Gastrocnemius medialis (tissue), 4 donors: ENCODE measurements at regions not wholly inside any gene's neighbourhood (a gene's known extent, or its start where the extent isn't known, plus 50 kb on each side); places are given as distances from the start of the nearest gene placed in this dataset.

ENCODE experiments used
- ATAC-seq, 2 donors: fragments of 150-250 bp; one replicate each; pipeline ENCODE4 v1.9.1; 2016
- DNase-seq, 2 donors: peaks; one replicate each; pipeline ENCODE4 v3.0.0-alpha.2; 2019
- H3K27ac ChIP-seq, 4 donors: fragments of 200-600 bp; sonication (generic); 1 replicate in 1 of 4; 2 replicates in 3 of 4; pipeline ENCODE4 v1.5.1; 2016 to 2018; ENCODE audit warnings: mild to moderate bottlenecking in 2 of 4, moderate library complexity in 1 of 4
- H3K27me3 ChIP-seq, 3 donors: fragments of 200-600 bp; sonication (generic) in 2 of 3; 1 replicate in 1 of 3; 2 replicates in 2 of 3; pipeline versions ENCODE4 v1.5.1 to v1.6.0; 2016 to 2019; ENCODE audit warnings: mild to moderate bottlenecking in 1 of 3, moderate library complexity in 1 of 3
- H3K36me3 ChIP-seq, 2 donors: fragments of 200-600 bp; sonication (generic) in 1 of 2; one replicate each; pipeline ENCODE4 v1.5.1; 2017 to 2018
- H3K4me1 ChIP-seq, 2 donors: fragments of 200-600 bp; sonication (generic) in 1 of 2; one replicate each; pipeline ENCODE4 v1.5.1; 2016 to 2017; ENCODE audit warnings: mild to moderate bottlenecking in 2 of 2
- H3K4me3 ChIP-seq, 4 donors: fragments of 200-600 bp; sonication (generic) in 3 of 4; 1 replicate in 1 of 4; 2 replicates in 3 of 4; pipeline ENCODE4 v1.5.1; 2016 to 2019; ENCODE audit warnings: mild to moderate bottlenecking in 2 of 4
- H3K9me3 ChIP-seq, 3 donors: fragments of 200-600 bp; sonication (generic) in 2 of 3; 1 replicate in 1 of 3; 2 replicates in 2 of 3; pipeline ENCODE4 v1.5.1; 2016 to 2019
- CTCF ChIP-seq, 5 experiments: fragments of 450-650 bp in 3 of 5; fragments of 200-600 bp in 2 of 5; sonication (generic) in 2 of 5; IDR thresholded peaks in 4 of 5; conservative IDR thresholded peaks in 1 of 5; 1 replicate in 4 of 5; 2 replicates in 1 of 5; pipeline ENCODE4 v1.5.1; 2016 to 2019; ENCODE audit warnings: antibody characterized with exemption in 5 of 5, mild to moderate bottlenecking in 3 of 5, moderate library complexity in 3 of 5
- POLR2A ChIP-seq, 2 donors: fragments of 450-650 bp; IDR thresholded peaks; one replicate each; pipeline ENCODE4 v1.6.1; 2017; ENCODE audit warnings: antibody characterized with exemption in 2 of 2, mild to moderate bottlenecking in 2 of 2, moderate library complexity in 2 of 2
- in situ Hi-C, 4 donors: fragments of 200-750 bp; cut with MboI; loops; one replicate each; pipeline versions ENCODE4 v1.15.0 to v1.8.0; 2017; ENCODE audit warnings: low sequenced_read_pairs in 4 of 4
- intact Hi-C: fragments of 100-400 bp; cut with DNase I; formaldehyde crosslinking; loops from one replicate; pipeline ENCODE4 v1.15.1; 2023; ENCODE audit warnings: low total_unique reads

DNA sequence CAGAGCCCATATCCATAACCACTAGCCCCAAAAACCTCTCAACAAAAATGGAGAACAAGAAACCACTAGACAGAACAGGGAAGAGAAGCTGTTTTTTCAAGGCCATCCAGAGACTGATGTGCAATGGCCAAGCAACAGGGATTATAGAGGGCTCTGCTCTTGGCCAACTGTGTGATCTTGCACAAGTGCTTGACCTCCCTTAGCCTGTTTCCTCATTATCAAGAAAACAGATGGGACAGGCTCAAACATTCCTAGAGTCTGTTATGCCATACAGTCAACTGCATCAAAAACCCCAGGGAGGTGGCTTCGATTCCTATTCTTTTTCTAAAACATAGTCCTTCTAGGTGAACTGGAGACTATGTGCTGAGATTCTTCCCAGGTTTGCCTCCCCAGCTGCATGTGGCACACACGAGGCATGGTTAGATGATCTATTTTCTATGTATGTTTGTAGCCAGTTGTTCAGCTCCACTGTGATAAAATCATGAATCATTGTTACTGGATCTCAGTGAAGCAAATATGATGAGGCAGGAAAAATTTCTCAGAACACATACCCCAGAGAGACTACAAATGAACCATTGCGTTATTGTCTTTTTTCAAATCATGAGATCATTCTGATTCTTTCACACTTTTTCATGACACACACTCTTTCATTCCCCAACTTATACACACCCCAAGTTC lies 132.9 kb upstream of the TGFBR2 start:
- Histone ChIP-seq H3K9me3 (no peaks in the 10 kb centered on the region), H3K4me3 (no peak overlapping the region), H3K27ac (peak overlapping the region; percentile 42 to 69 (median 66)), H3K36me3 (no peaks in the 10 kb centered on the region), H3K4me1 (peaks cover 0 to 8% of the 10 kb centered on the region in 2 donors), H3K27me3 (no peaks in the 10 kb centered on the region)
- DNase-seq (peak; percentile 61 to 72), ATAC-seq (peak; percentile 89 to 93)
- in situ Hi-C loops (no loop called here), intact Hi-C loops (loop anchor here (2.0 to 10.0 kb wide), 2 partner anchors 43 to 169 kb away; no protein-coding TSS in a partner anchor)
- TF ChIP-seq CTCF (IDR thresholded peaks at IDR 0.05 in 4 of 5, conservative IDR thresholded peaks at IDR 0.05 in 1 of 5) (no peak), POLR2A (IDR thresholded peaks at IDR 0.05) (no peak)

GRCh38 chr3:30474371-30474770 lies 132.0 kb upstream of the TGFBR2 start:
- TF ChIP-seq POLR2A (IDR thresholded peaks at IDR 0.05) (no peak), CTCF (IDR thresholded peaks at IDR 0.05 in 4 of 5, conservative IDR thresholded peaks at IDR 0.05 in 1 of 5) (no peak)
- Histone ChIP-seq H3K27me3 (no peaks in the 10 kb centered on the region), H3K4me1 (peaks cover 0 to 8% of the 10 kb centered on the region in 2 donors), H3K36me3 (no peaks in the 10 kb centered on the region), H3K4me3 (no peak overlapping the region), H3K27ac (peak overlapping the region; percentile 42 to 69 (median 66)), H3K9me3 (no peaks in the 10 kb centered on the region)
- no peak for DNase-seq
- ATAC-seq, result no peak
- intact Hi-C loops, result loop anchor here (10.0 kb wide), 1 partner anchor 170 kb away; no protein-coding TSS in a partner anchor
- in situ Hi-C loops, result no loop called here

- ATAC-seq (no peak), DNase-seq (no peak)
- Histone ChIP-seq H3K27ac (no peak overlapping the region), H3K4me1 (peaks cover 0 to 8% of the 10 kb centered on the region in 2 donors), H3K9me3 (no peaks in the 10 kb centered on the region), H3K4me3 (no peak overlapping the region), H3K36me3 (no peaks in the 10 kb centered on the region), H3K27me3 (no peaks in the 10 kb centered on the region)
- TF ChIP-seq POLR2A (IDR thresholded peaks at IDR 0.05) (no peak), CTCF (IDR thresholded peaks at IDR 0.05 in 4 of 5, conservative IDR thresholded peaks at IDR 0.05 in 1 of 5) (no peak)
- intact Hi-C loops, result loop anchor here (10.0 kb wide), 1 partner anchor 170 kb away; no protein-coding TSS in a partner anchor
- in situ Hi-C loops, result no loop called here
Observed at GRCh38 chr3:30475038-30475808, 131.2 kb upstream of the TGFBR2 start.

DNA sequence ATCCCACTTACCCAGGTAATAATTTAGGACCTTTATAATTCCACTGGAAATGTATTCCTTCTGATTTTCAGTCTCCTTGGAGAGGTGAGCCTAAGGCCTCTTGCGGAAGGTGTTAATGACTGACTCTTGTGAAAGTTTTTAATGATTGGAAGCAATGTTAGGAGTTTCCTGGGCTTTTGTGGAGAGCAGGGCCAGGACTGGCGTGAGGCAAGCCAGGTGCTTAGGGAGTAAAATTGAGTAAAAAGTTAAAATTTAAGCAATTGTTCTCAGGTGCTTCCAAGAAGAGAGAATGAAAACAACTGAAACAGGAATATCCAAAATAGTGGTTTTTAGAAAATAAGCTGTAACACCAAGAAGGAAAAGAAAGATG lies 130.6 kb upstream of the TGFBR2 start:
- no peaks in the 10 kb centered on the region for H3K27me3 ChIP-seq
- in situ Hi-C loops, result no loop called here
- no peak overlapping the region for H3K27ac ChIP-seq
- ATAC-seq, result no peak
- no peak overlapping the region for H3K4me3 ChIP-seq
- intact Hi-C loops, result loop anchor here (10.0 kb wide), 1 partner anchor 171 kb away; no protein-coding TSS in a partner anchor
- no peaks in the 10 kb centered on the region for H3K9me3 ChIP-seq
- peaks cover 0 to 8% of the 10 kb centered on the region in 2 donors for H3K4me1 ChIP-seq
- H3K36me3 ChIP-seq, result no peaks in the 10 kb centered on the region
- no peak for DNase-seq
- TF ChIP-seq POLR2A (IDR thresholded peaks at IDR 0.05), result no peak
